Ishikawa (cell line): ENCODE measurements at regions not wholly inside any gene's neighbourhood (a gene's known extent, or its start where the extent isn't known, plus 50 kb on each side); places are given as distances from the start of the nearest gene placed in this dataset.

Experiments used
- CEBPB ChIP-seq: IDR thresholded peaks from 2 replicates; pipeline ENCODE4 v1.6.1; 2012
- CREB1 ChIP-seq: IDR thresholded peaks from 2 replicates; pipeline ENCODE4 v1.6.1; 2012; ENCODE audit warnings: low read depth
- EGR1 ChIP-seq: IDR thresholded peaks from 2 replicates; pipeline ENCODE4 v1.6.1; 2012
- EP300 ChIP-seq: IDR thresholded peaks from 2 replicates; pipeline ENCODE4 v1.6.1; 2012; ENCODE audit warnings: borderline replicate concordance
- FOXM1 ChIP-seq: IDR thresholded peaks from 2 replicates; pipeline ENCODE4 v1.6.1; 2012; ENCODE audit warnings: low read depth, borderline replicate concordance
- NFIC ChIP-seq: IDR thresholded peaks from 2 replicates; pipeline ENCODE4 v1.6.1; 2012
- RAD21 ChIP-seq: IDR thresholded peaks from 2 replicates; pipeline ENCODE4 v1.6.1; 2012; ENCODE audit warnings: low read depth
- TAF1 ChIP-seq: IDR thresholded peaks from 2 replicates; pipeline ENCODE4 v1.6.1; 2012; ENCODE audit warnings: low read depth, mild to moderate bottlenecking
- TCF12 ChIP-seq: IDR thresholded peaks from 2 replicates; pipeline ENCODE4 v1.6.1; 2012; ENCODE audit warnings: low read depth
- TEAD4 ChIP-seq: IDR thresholded peaks from 2 replicates; pipeline ENCODE4 v1.6.1; 2012
- YY1 ChIP-seq: IDR thresholded peaks from 2 replicates; pipeline ENCODE4 v1.6.1; 2012; ENCODE audit warnings: low read depth
- ZBTB7A ChIP-seq: IDR thresholded peaks from 2 replicates; pipeline ENCODE4 v1.6.1; 2012; ENCODE audit warnings: low read depth
- TF ChIP-seq, protein P1 (sequence below): IDR thresholded peaks from 2 replicates; pipeline ENCODE4 v1.6.1; 2012
- TF ChIP-seq, protein P2 (sequence below): IDR thresholded peaks from 2 replicates; pipeline ENCODE4 v1.6.1; 2012
- TF ChIP-seq, protein P3 (sequence below): IDR thresholded peaks from 2 replicates; pipeline ENCODE4 v1.6.1; 2012; ENCODE audit warnings: low read depth, mild to moderate bottlenecking

DNA sequence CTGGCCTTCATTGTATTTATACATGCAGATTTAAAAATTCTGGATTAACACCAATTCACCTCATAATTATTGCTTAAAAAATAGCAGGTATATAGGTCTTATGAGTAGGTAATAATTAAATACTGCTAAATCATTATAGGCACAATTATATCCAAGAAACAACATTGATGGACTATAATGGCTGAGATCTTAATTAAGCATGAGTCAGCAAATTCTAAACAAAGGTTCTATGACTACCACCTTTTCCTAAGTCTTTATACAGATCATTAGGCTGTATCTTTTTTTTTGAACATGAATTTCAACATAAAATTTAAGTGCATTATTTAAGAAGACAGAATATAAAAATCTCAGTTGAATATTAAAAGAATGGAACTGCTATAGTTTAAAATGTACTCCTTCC lies 1678.7 kb upstream of the PCDH10 start:
- TF ChIP-seq TCF12 (no peak), EP300 (no peak), FOXM1 (no peak), ZBTB7A (no peak), CREB1 (no peak), TAF1 (no peak), CEBPB (no peak), YY1 (no peak), RAD21 (no peak), TEAD4 (no peak), EGR1 (no peak), NFIC (no peak)
- TF ChIP-seq, protein P1, sequence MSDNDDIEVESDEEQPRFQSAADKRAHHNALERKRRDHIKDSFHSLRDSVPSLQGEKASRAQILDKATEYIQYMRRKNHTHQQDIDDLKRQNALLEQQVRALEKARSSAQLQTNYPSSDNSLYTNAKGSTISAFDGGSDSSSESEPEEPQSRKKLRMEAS: no peak
- TF ChIP-seq, protein P2, sequence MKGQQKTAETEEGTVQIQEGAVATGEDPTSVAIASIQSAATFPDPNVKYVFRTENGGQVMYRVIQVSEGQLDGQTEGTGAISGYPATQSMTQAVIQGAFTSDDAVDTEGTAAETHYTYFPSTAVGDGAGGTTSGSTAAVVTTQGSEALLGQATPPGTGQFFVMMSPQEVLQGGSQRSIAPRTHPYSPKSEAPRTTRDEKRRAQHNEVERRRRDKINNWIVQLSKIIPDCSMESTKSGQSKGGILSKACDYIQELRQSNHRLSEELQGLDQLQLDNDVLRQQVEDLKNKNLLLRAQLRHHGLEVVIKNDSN: no peak
- TF ChIP-seq, protein P3, sequence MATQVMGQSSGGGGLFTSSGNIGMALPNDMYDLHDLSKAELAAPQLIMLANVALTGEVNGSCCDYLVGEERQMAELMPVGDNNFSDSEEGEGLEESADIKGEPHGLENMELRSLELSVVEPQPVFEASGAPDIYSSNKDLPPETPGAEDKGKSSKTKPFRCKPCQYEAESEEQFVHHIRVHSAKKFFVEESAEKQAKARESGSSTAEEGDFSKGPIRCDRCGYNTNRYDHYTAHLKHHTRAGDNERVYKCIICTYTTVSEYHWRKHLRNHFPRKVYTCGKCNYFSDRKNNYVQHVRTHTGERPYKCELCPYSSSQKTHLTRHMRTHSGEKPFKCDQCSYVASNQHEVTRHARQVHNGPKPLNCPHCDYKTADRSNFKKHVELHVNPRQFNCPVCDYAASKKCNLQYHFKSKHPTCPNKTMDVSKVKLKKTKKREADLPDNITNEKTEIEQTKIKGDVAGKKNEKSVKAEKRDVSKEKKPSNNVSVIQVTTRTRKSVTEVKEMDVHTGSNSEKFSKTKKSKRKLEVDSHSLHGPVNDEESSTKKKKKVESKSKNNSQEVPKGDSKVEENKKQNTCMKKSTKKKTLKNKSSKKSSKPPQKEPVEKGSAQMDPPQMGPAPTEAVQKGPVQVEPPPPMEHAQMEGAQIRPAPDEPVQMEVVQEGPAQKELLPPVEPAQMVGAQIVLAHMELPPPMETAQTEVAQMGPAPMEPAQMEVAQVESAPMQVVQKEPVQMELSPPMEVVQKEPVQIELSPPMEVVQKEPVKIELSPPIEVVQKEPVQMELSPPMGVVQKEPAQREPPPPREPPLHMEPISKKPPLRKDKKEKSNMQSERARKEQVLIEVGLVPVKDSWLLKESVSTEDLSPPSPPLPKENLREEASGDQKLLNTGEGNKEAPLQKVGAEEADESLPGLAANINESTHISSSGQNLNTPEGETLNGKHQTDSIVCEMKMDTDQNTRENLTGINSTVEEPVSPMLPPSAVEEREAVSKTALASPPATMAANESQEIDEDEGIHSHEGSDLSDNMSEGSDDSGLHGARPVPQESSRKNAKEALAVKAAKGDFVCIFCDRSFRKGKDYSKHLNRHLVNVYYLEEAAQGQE: no peak

DNA sequence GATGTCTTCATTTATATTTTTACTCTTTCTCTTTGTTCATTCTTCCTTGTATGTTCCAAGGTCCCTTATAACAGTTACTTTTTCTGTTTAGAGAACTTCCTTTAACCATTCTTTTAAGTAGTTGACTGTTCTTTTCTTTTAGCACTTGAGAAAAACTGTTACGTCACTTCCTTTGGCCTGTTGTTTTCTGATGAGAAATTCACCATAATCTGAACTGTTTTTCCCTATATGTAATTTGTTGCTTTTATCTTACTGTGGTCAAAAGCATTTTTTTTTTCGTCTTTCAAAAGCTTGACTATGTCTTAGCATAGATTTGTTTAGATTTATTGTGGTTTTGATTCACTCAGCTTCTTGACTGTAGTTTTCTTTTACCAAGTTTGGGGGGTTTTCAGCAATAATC lies 1660.3 kb upstream of the PCDH10 start:
- TF ChIP-seq TCF12: no peak
- TF ChIP-seq EGR1: no peak
- TF ChIP-seq TEAD4: no peak

DNA sequence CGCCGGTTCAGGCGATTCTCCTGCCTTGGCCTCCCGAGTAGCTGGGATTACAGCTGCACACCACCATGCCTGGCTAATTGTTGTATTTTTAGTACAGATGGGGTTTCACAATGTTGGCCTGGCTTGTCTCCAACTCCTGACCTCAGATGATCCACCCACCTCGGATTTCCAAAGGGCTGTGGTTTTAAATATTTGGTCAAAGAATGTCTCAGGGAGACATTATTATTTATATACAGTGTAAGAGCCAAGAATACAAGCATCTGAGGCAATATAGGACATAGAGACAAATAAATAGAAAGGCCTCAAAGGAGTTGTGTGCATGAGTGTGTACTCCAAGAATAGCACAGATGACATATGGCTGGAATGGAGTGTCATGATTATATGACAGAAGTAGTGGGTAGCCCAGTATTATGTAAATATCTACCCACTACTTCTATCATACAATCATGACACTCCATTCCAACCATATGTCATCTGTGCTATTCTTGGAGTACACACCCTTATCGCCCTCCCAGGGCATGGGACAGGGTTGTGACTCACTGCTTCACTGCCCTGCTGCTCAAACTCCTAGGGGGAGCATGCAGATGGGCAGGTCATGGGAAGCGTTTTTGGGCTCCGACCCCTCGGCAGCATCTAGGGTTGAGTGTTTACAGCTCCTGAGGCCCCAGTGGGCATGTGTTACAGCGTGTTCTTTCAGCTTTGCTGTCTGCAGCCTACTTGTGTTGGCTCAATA lies 1649.8 kb upstream of the PCDH10 start:
- no peak for TF ChIP-seq FOXM1
- TF ChIP-seq EP300: no peak
- TF ChIP-seq EGR1: no peak
- TF ChIP-seq, protein P1: no peak
- 0 out of 2 replicates have a peak, but pooled peaks have one; percentile 19 for TF ChIP-seq NFIC
- TF ChIP-seq TEAD4: no peak
- TF ChIP-seq ZBTB7A: no peak
- TF ChIP-seq CEBPB: peak; percentile 38; the same call in 1 of the 2 replicates

DNA sequence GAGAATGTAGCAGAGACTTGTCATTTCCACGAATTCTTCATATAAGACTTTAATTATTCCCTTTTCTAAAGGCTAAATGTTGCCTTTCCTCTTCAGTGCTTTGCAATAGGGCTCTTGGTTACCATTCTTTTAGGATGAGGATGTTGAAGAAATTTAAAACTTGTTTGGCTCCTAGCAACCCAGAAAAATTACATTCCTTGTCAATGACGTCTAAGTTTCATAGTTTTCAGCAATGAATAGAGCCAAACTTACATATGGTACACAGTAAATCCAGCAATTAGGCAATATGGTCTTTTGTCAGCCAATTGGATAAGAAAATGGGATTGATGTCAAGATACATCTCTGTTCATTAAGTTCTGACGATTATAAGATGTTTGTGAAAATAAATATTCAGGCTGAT lies 1639.6 kb upstream of the PCDH10 start:
- TF ChIP-seq ZBTB7A (no peak), CEBPB (no peak), NFIC (no peak), EGR1 (no peak), EP300 (no peak), FOXM1 (no peak), TAF1 (no peak), CREB1 (no peak), TCF12 (no peak), YY1 (no peak), TEAD4 (no peak), RAD21 (no peak)
- TF ChIP-seq, protein P3: no peak
- TF ChIP-seq, protein P2: no peak
- TF ChIP-seq, protein P1: no peak

DNA sequence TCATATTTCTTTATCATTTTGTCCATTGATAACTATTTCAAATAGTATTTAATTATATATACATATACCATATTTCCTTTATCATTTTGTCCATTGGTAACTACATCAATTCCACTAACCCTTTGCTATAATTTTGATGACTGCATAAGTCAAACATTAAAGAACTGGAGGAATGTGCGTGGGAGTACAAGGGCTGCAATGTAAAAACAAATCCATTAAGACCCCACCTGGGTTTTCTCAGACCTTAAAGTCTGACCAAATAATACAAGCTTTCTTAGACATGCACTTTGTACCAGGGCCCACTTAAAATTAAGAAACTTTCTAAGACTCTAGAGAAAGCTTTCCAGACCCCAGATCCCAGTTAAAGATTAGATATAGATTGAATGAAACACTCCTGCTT lies 1622.4 kb upstream of the PCDH10 start:
- TF ChIP-seq CEBPB (no peak), TAF1 (no peak), ZBTB7A (no peak), NFIC (no peak), YY1 (no peak), EGR1 (no peak), EP300 (no peak), CREB1 (no peak), FOXM1 (no peak), TEAD4 (no peak), TCF12 (no peak), RAD21 (no peak)
- TF ChIP-seq, protein P2: no peak
- TF ChIP-seq, protein P3: no peak
- TF ChIP-seq, protein P1: no peak
